GM12878 (cell line): ENCODE measurements at regions not wholly inside any gene's neighbourhood (a gene's known extent, or its start where the extent isn't known, plus 50 kb on each side); places are given as distances from the start of the nearest gene placed in this dataset.

Experiments
- ATAC-seq: fragments of 200-7000 bp; cut with Tn5 transposase; 3 replicates; pipeline ENCODE4 v1.9.1; 2020; ENCODE audit warnings: mild to moderate bottlenecking, moderate library complexity
- BruUV-seq: library from RNA; stranded (reverse); fragments of 400-500 nt; replicated peaks from 2 replicates; lab custom pipeline; 2021; lab: Mats Ljungman, UMichigan
- CTCF ChIA-PET: fragments of 300-600 bp; sonication (Branson Sonifier 250); formaldehyde crosslinking; extraction: SDS; loops from one replicate; lab custom pipeline; 2021; ENCODE audit warnings: inconsistent platforms; lab: Yijun Ruan, JAX
- POLR2A ChIA-PET: fragments of 350-600 bp; formaldehyde crosslinking; extraction: SDS; loops from one replicate; lab custom pipeline; 2021; ENCODE audit warnings: inconsistent platforms; lab: Charles Lee
- RAD21 ChIA-PET: fragments of 300-600 bp; sonication (Branson Sonifier 250); formaldehyde crosslinking; loops from one replicate; lab custom pipeline; 2023; ENCODE audit warnings: antibody characterized with exemption; ENCODE audit not compliant: unreplicated experiment; lab: Charles Lee
- SMC1A ChIA-PET: fragments of 300-600 bp; sonication (Branson Sonifier 250); formaldehyde crosslinking; loops from one replicate; lab custom pipeline; 2023; ENCODE audit not compliant: unreplicated experiment, uncharacterized antibody; lab: Charles Lee
- DNase-seq: peaks from one replicate; pipeline ENCODE4 v3.0.0-alpha.2; 2011; ENCODE audit warnings: low read depth, low spot score
- FAIRE-seq: peaks from 3 replicates; lab custom pipeline; 2011; peaks lifted over from hg19 to GRCh38; lab: Jason Lieb, UNC
- H2AFZ ChIP-seq: 2 replicates; pipeline ENCODE4 v1.6.0; 2011; ENCODE audit warnings: low read depth, low read length, control low read depth; ENCODE audit not compliant: control insufficient read depth
- H3K27ac ChIP-seq: 2 replicates; pipeline ENCODE4 v1.5.1; 2011; ENCODE audit warnings: control low read depth; ENCODE audit not compliant: control insufficient read depth, insufficient read depth
- H3K27me3 ChIP-seq, 2 experiments: replicated peaks in 1 of 2; 2 replicates each; pipeline versions ENCODE4 v1.6.0 to v1.6.1; 2011; ENCODE audit warnings: low read length in 1 of 2; ENCODE audit not compliant: control insufficient read depth in 2 of 2, insufficient read depth in 2 of 2
- H3K36me3 ChIP-seq, 2 experiments: 2 replicates each; pipeline ENCODE4 v1.5.1; 2011; ENCODE audit warnings: low read length in 1 of 2; ENCODE audit not compliant: control insufficient read depth in 2 of 2, insufficient read depth in 2 of 2
- H3K4me1 ChIP-seq: 2 replicates; pipeline ENCODE4 v1.6.1; 2011; ENCODE audit warnings: mild to moderate bottlenecking, low read length, moderate library complexity, mixed read lengths; ENCODE audit not compliant: control insufficient read depth, insufficient read depth
- H3K4me2 ChIP-seq: 2 replicates; pipeline ENCODE4 v1.6.0; 2011; ENCODE audit warnings: control low read depth; ENCODE audit not compliant: control insufficient read depth, insufficient read depth
- H3K4me3 ChIP-seq: fragments of 200-600 bp; sonication (generic); 2 replicates; pipeline ENCODE4 v1.5.1; 2016
- H3K79me2 ChIP-seq: 2 replicates; pipeline ENCODE4 v1.6.0; 2011; ENCODE audit warnings: low read length; ENCODE audit not compliant: control insufficient read depth, insufficient read depth
- H3K9ac ChIP-seq: 2 replicates; pipeline ENCODE4 v1.8.0; 2011; ENCODE audit warnings: low read length, control low read depth, mixed read lengths; ENCODE audit not compliant: control insufficient read depth, insufficient read depth
- H3K9me3 ChIP-seq: replicated peaks from 3 replicates; pipeline ENCODE4 v1.5.1; 2011; ENCODE audit warnings: mild to moderate bottlenecking, low read length; ENCODE audit not compliant: control insufficient read depth, insufficient read depth
- H4K20me1 ChIP-seq: 2 replicates; pipeline ENCODE4 v1.6.0; 2011; ENCODE audit not compliant: control insufficient read depth, insufficient read depth
- ATF2 ChIP-seq: IDR thresholded peaks from 2 replicates; pipeline ENCODE4 v1.6.1; 2012; ENCODE audit warnings: low read length, inconsistent platforms
- ESRRA ChIP-seq: IDR thresholded peaks from 2 replicates; pipeline ENCODE4 v1.6.1; 2012; ENCODE audit warnings: mild to moderate bottlenecking, low read length, improper control_type of control experiment
- FOXK2 ChIP-seq: fragments of 450-650 bp; IDR thresholded peaks from 2 replicates; pipeline ENCODE4 v1.6.1; 2017; ENCODE audit warnings: mild to moderate bottlenecking, moderate library complexity
- JUNB ChIP-seq: IDR thresholded peaks from 2 replicates; pipeline ENCODE4 v1.6.1; 2016; ENCODE audit warnings: antibody characterized with exemption, mild to moderate bottlenecking
- MTA2 ChIP-seq: fragments of 450-650 bp; IDR thresholded peaks from 2 replicates; pipeline ENCODE4 v1.6.1; 2016; ENCODE audit warnings: low read depth, mild to moderate bottlenecking, moderate library complexity
- MTA3 ChIP-seq: IDR thresholded peaks from 2 replicates; pipeline ENCODE4 v1.6.1; 2012; ENCODE audit warnings: low read length, inconsistent platforms, borderline replicate concordance
- MYB ChIP-seq: fragments of 150-350 bp; IDR thresholded peaks from 2 replicates; pipeline ENCODE4 v1.6.1; 2014; ENCODE audit warnings: mild to moderate bottlenecking, low read depth, low read length, borderline replicate concordance
- MYC ChIP-seq: IDR thresholded peaks from 2 replicates; pipeline ENCODE4 v1.6.1; 2011; ENCODE audit warnings: mild to moderate bottlenecking, low read length, moderate library complexity, inconsistent platforms; ENCODE audit not compliant: insufficient read depth, insufficient replicate concordance, insufficient read length, severe bottlenecking
- NFYB ChIP-seq: IDR thresholded peaks from 2 replicates; pipeline ENCODE4 v1.6.1; 2011; ENCODE audit warnings: low read depth, mild to moderate bottlenecking, low read length, improper control_type of control experiment, moderate library complexity; ENCODE audit not compliant: insufficient read depth
- NR2C1 ChIP-seq: fragments of 450-650 bp; IDR thresholded peaks from 2 replicates; pipeline ENCODE4 v1.6.1; 2017; ENCODE audit warnings: antibody characterized with exemption, mild to moderate bottlenecking, moderate library complexity
- NR2F1 ChIP-seq: fragments of 450-650 bp; conservative IDR thresholded peaks from 2 replicates; pipeline ENCODE4 v1.6.1; 2017; ENCODE audit warnings: mild to moderate bottlenecking
- PML ChIP-seq: IDR thresholded peaks from 2 replicates; pipeline ENCODE4 v1.6.1; 2012; ENCODE audit warnings: low read length, inconsistent platforms
- RCOR1 ChIP-seq: conservative IDR thresholded peaks from 2 replicates; pipeline ENCODE4 v1.6.1; 2012; ENCODE audit warnings: low read depth, low read length, improper control_type of control experiment
- SMAD1 ChIP-seq: fragments of 450-650 bp; IDR thresholded peaks from 2 replicates; pipeline ENCODE4 v1.6.1; 2018; ENCODE audit warnings: mild to moderate bottlenecking, low read depth; ENCODE audit not compliant: partially characterized antibody
- SMAD5 ChIP-seq: IDR thresholded peaks from 2 replicates; pipeline ENCODE4 v1.6.1; 2016; ENCODE audit warnings: antibody characterized with exemption, low read depth
- ZBTB4 ChIP-seq: fragments of 450-650 bp; formaldehyde crosslinking; IDR thresholded peaks from 2 replicates; pipeline ENCODE4 v1.4.0; 2022; ENCODE audit warnings: mild to moderate bottlenecking, moderate library complexity
- ZNF24 ChIP-seq: fragments of 450-650 bp; IDR thresholded peaks from 2 replicates; pipeline ENCODE4 v1.6.1; 2017; ENCODE audit warnings: antibody characterized with exemption, mild to moderate bottlenecking
- ZSCAN29 ChIP-seq: fragments of 450-650 bp; IDR thresholded peaks from 2 replicates; pipeline ENCODE4 v1.6.1; 2017; ENCODE audit warnings: mild to moderate bottlenecking, moderate library complexity
- WGBS: methylation state at CpG from one replicate; pipeline ENCODE4 v1.1.6; 2016; ENCODE audit warnings: low lambda C conversion rate; ENCODE audit not compliant: insufficient replicate concordance, insufficient coverage; ENCODE audit errors: missing lambda C conversion rate; 5-methylcytosine and 5-hydroxymethylcytosine counted together
- in situ Hi-C: fragments of 300-500 bp; cut with MboI; formaldehyde crosslinking; loops from 9 replicates; pipeline ENCODE4 v1.14.3; 2018; ENCODE audit warnings: mixed read lengths
- intact Hi-C: fragments of 100-400 bp; cut with micrococcal nuclease; formaldehyde crosslinking; loops from one replicate; pipeline ENCODE4 v1.14.2; 2022; ENCODE audit not compliant: unreplicated experiment
- TF ChIP-seq, protein P1 (sequence below), 3 experiments: IDR thresholded peaks in 2 of 3; conservative IDR thresholded peaks in 1 of 3; 2 replicates each; pipeline ENCODE4 v1.5.1; 2011; ENCODE audit warnings: low read depth in 3 of 3, low read length in 3 of 3, mild to moderate bottlenecking in 3 of 3, control low read depth in 2 of 3, moderate library complexity in 2 of 3, inconsistent platforms in 1 of 3, mixed read lengths in 1 of 3; ENCODE audit not compliant: control insufficient read depth in 2 of 3, insufficient read depth in 1 of 3; ENCODE audit errors: extremely low read depth in 1 of 3

- intact Hi-C loops, result loop anchor here (1.0 kb wide), 1 partner anchor 71 kb away; no protein-coding TSS in a partner anchor
- no peak overlapping the region for H3K9ac ChIP-seq
- no peaks in the 10 kb centered on the region for H3K9me3 ChIP-seq
- ChIA-PET POLR2A (no interaction called here), CTCF (no interaction called here), SMC1A (interaction anchor here (1.5 to 3.7 kb wide), 3 partner anchors 22 to 32 kb away, joined by 5 to 12 read pairs (median 6); no protein-coding TSS in a partner anchor), RAD21 (no interaction called here)
- H3K4me2 ChIP-seq, result no peak overlapping the region; the same call in 1 of the 2 replicates
- H3K27ac ChIP-seq, result no peak overlapping the region
- H3K36me3 ChIP-seq, result no peaks in the 10 kb centered on the region
- H3K79me2 ChIP-seq, result no peaks in the 10 kb centered on the region
- H3K27me3 ChIP-seq, result no peaks in the 10 kb centered on the region
- no peak for FAIRE-seq
- in situ Hi-C loops, result no loop called here
- 31% methylated on average over 11 of the region's 11 CpGs for WGBS
- TSS peak; percentile 62 for BruUV-seq
- peak; percentile 34 for DNase-seq
- H4K20me1 ChIP-seq, result no peaks in the 10 kb centered on the region
- ATAC-seq, result peak; percentile 54
- H3K4me3 ChIP-seq, result no peak overlapping the region
- H2AFZ ChIP-seq, result peak overlapping the region; percentile 41
- peaks cover 2% of the 10 kb centered on the region; the same call in 1 of the 2 replicates for H3K4me1 ChIP-seq
- no peak for TF ChIP-seq NFYB
- no peak for TF ChIP-seq NR2C1
- TF ChIP-seq MYB, result no peak
- TF ChIP-seq MTA3, result no peak
- TF ChIP-seq JUNB, result peak; percentile 55; the same call in 1 of the 2 replicates
- no peak for TF ChIP-seq ZSCAN29
- no peak for TF ChIP-seq FOXK2
- TF ChIP-seq SMAD1, result no peak
- 0 out of 2 replicates have a peak, but pooled peaks have one; percentile 9 for TF ChIP-seq ATF2
- 0 out of 2 replicates have a peak, but pooled peaks have one; percentile 48 for TF ChIP-seq ZNF24
- peak; percentile 96 for TF ChIP-seq MTA2
- no peak for TF ChIP-seq ESRRA
- no peak for TF ChIP-seq SMAD5
- TF ChIP-seq PML, result no peak
- no peak for TF ChIP-seq ZBTB4 (CRISPR knock-in tag)
- no peak for TF ChIP-seq MYC
- TF ChIP-seq, protein P1, sequence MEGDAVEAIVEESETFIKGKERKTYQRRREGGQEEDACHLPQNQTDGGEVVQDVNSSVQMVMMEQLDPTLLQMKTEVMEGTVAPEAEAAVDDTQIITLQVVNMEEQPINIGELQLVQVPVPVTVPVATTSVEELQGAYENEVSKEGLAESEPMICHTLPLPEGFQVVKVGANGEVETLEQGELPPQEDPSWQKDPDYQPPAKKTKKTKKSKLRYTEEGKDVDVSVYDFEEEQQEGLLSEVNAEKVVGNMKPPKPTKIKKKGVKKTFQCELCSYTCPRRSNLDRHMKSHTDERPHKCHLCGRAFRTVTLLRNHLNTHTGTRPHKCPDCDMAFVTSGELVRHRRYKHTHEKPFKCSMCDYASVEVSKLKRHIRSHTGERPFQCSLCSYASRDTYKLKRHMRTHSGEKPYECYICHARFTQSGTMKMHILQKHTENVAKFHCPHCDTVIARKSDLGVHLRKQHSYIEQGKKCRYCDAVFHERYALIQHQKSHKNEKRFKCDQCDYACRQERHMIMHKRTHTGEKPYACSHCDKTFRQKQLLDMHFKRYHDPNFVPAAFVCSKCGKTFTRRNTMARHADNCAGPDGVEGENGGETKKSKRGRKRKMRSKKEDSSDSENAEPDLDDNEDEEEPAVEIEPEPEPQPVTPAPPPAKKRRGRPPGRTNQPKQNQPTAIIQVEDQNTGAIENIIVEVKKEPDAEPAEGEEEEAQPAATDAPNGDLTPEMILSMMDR (IDR thresholded peaks at IDR 0.05 in 2 of 3, conservative IDR thresholded peaks at IDR 0.05 in 1 of 3; ENCODE audit: control insufficient read depth in 2 of 3, extremely low read depth in 1 of 3, insufficient read depth in 1 of 3, low read depth in 3 of 3, low read length in 3 of 3), result no peak
- TF ChIP-seq NR2F1, result peak; percentile 65; the same call in 1 of the 2 replicates
- no peak for TF ChIP-seq RCOR1
These were observed 249.6 kb upstream of the SOX5 start for GRCh38 chr12:24198936-24199671.
